Fibroblast of pulmonary artery (primary cell): ENCODE measurements at regions not wholly inside any gene's neighbourhood (a gene's known extent, or its start where the extent isn't known, plus 50 kb on each side); places are given as distances from the start of the nearest gene placed in this dataset.

Experiments
- DNase-seq: peaks from one replicate; pipeline ENCODE4 v3.0.0-alpha.2; 2010; ENCODE audit warnings: low read depth
- H3K4me3 ChIP-seq: replicated peaks from 2 replicates; pipeline ENCODE4 v1.5.1; 2011; ENCODE audit warnings: low read depth, mild to moderate bottlenecking, control low read depth, low read length, moderate library complexity
- TF ChIP-seq, protein P1 (sequence below): IDR thresholded peaks from 2 replicates; pipeline ENCODE4 v1.5.1; 2011; ENCODE audit warnings: mild to moderate bottlenecking, control low read depth, low read length, inconsistent platforms; ENCODE audit errors: missing control alignments

DNA sequence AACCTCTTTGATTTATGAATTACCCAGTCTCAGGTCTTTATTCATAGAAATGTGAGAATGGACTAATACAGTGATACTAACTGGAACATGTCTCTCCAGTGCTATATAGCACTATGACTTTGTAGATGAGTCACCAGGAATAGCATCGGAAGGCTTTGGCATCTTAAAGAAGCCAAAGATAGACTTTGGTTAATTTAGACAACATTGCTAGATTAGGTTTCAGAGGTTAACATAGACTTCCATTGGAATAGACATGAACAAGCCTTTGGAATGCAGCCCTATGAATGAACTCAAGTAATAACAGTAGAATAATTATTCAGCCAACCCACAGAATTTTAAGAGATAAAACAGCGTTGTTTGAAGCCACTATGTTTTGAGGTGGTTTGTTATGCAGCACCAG is 169.2 kb downstream of the HGF start:
- TF ChIP-seq, protein P1, sequence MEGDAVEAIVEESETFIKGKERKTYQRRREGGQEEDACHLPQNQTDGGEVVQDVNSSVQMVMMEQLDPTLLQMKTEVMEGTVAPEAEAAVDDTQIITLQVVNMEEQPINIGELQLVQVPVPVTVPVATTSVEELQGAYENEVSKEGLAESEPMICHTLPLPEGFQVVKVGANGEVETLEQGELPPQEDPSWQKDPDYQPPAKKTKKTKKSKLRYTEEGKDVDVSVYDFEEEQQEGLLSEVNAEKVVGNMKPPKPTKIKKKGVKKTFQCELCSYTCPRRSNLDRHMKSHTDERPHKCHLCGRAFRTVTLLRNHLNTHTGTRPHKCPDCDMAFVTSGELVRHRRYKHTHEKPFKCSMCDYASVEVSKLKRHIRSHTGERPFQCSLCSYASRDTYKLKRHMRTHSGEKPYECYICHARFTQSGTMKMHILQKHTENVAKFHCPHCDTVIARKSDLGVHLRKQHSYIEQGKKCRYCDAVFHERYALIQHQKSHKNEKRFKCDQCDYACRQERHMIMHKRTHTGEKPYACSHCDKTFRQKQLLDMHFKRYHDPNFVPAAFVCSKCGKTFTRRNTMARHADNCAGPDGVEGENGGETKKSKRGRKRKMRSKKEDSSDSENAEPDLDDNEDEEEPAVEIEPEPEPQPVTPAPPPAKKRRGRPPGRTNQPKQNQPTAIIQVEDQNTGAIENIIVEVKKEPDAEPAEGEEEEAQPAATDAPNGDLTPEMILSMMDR, result no peak
- DNase-seq, result peak; percentile 77
- H3K4me3 ChIP-seq, result no peak overlapping the region

DNA sequence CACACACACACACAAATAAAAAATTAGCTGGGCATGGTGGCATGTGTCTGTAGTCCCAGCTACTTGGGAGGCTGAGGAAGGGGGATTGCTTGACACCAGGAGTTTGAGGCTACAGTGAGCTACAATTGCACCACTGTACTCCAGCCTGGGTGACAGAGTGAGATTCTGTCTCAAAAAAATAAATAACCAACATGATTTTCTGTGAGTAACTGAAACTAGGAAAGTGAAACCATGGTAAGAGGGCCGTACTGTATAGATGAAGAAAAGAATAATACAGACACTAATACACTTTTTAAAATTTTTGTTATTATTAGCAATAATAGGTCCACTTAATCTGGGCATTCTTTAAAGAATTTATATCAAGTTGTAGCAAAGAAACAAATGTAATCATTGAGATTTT is 170.9 kb downstream of the HGF start:
- TF ChIP-seq, protein P1, result no peak
- H3K4me3 ChIP-seq, result no peak overlapping the region

DNA sequence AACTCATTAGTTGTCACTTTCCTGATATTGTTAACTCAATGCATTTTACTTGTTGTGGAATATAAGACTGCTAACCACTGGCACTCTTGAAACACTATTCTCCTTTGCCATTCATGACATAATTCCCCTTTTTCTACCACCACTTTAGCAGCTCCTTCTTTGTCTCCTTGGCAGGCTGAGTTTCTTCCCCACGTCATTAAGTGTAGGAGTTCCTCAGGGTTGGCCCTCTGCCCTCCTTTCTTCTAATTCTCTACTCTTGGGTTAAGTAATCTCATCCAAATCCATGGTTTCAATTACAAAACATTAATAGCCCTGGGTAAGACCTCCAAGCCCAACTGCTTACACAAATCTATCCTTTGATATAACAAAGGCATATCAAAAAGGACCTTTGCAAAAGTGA is 175.1 kb downstream of the HGF start:
- TF ChIP-seq, protein P1, result no peak
- peak; percentile 97 for DNase-seq
- no peak overlapping the region for H3K4me3 ChIP-seq

More for the DNA sequence above, 170.9 kb downstream of the HGF start:
- no peak for DNase-seq

DNA sequence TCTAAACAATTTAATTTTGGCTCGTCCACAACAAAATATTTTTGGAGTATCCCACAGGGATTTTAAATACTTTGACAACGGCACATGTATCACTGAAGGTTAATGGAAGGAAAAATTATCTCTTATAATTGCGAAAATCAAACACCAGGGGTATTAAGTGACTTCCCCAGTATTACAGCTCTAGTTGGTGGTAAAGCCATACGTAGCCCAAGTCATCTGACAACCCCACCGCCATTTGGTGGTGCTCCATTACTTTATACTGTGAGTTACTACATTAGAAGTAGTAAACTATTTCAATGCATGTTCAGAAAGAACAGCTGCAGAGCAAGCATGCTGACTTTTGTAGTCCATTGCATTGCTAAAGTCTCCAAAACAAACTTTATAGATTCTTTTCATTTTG is 179.7 kb downstream of the HGF start:
- no peak overlapping the region for H3K4me3 ChIP-seq
- TF ChIP-seq, protein P1, result no peak
- no peak for DNase-seq

DNA sequence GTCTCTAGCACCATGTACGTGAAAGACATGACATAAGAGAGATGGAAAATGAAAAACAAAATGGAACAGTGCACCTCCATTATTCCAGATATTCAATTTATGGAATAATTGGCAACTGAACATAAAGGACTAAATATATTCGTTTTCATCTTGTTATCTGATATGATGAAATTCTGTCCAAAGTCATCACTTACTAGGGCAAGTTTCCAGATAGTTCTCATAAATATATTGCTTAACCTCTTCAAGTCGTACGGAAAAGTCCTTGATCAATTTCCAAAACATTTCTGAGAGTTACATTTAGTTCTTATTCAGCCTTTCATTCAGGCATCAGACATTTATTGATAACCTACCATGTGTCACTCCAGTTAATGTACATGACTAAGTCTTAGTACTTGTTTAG is 185.2 kb downstream of the HGF start:
- peak; percentile 55 for DNase-seq
- no peak overlapping the region for H3K4me3 ChIP-seq
- TF ChIP-seq, protein P1, result no peak

DNA sequence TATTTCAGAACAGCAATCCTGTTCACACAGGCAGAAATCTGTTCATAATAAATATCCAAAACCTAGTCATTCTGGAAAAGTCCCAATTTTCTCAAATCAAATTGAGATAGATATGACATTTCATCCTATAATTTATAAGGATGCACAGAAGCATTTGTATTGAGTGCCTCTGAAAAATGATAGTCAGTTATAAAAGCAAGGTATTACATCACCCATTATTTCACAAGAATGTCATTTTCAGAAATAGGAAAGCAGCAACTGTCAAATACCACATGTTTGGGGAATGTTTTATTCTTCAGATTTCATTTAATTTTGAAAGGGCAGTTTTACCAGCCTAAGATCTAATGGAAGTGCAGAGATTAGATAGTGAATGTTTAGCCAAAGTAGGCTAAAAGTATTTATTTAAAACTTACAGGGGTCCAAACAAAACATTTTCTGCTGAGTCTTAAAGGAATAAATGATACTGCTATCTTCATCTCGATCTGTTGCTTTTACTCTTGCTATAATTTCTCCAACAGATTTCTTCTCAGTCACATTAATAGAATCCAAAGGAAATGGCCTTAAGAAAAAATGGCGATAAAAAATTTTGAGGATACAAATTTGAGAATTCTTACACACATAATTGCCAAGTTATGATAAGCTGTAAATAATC is 185.8 kb downstream of the HGF start:
- peak; percentile 70 for DNase-seq
- TF ChIP-seq, protein P1, result no peak
- H3K4me3 ChIP-seq, result no peak overlapping the region

DNA sequence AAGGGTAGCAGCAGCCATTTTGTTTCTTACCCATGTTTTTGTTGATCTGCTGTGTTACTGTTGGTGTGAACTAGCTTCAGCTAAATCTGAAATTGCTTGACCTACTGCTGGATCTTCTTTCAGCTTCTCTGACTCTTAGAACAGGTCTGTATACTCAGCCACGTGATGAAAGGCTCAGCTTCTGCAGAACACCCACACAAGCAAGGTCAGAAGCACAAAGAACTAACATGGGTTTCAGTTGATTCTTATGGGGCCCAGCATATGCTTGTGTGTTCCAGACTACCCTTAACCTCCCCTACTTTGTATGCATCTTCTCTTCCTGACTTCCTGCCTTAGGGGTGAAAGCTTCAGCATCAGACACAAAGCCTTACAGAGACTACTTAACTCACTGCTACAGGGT is 186.8 kb downstream of the HGF start:
- TF ChIP-seq, protein P1, result no peak
- no peak for DNase-seq
- no peak overlapping the region for H3K4me3 ChIP-seq
